ENCODE measurements at regions not wholly inside any gene's neighbourhood (a gene's known extent, or its start where the extent isn't known, plus 50 kb on each side); places are given as distances from the start of the nearest gene placed in this dataset.

DNA sequence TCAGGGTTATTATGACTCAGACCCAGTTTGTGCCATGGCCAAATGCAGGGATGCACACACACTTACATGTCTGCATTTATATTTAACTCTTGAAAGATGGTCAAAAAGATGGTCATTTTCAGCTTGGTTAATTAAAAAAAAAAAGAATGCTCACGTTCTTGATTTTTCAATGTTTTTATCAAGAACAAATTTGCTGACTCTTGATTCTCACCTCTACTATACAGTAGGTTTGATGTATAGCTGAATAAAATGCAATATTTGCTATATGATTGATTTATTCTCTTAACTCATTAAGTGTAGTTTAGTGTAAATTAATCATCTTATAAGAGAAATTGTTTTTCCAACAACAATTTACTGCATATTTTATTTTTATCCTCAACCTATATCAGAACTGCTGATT is 160.4 kb downstream of the SLIT2 start:
- no peaks in the 10 kb centered on the region for H3K9me3 Mint-ChIP-seq
- no peak overlapping the region for H3K4me3 Mint-ChIP-seq
- Histone ChIP-seq H3K4me3 (ENCODE audit: low read length) (no peak overlapping the region), H3K27ac (ENCODE audit: low read depth, low read length) (no peak overlapping the region), H3K27me3 (ENCODE audit: control insufficient read depth in 2 of 2, insufficient read depth in 2 of 2, low read length in 2 of 2) (no peaks in the 10 kb centered on the region), H3K36me3 (ENCODE audit: control insufficient read depth in 2 of 3, insufficient read depth in 3 of 3, low read length in 3 of 3) (no peaks in the 10 kb centered on the region), H3K4me1 (ENCODE audit: control insufficient read depth in 2 of 2, insufficient read depth in 2 of 2, low read length in 2 of 2) (no peaks in the 10 kb centered on the region), H3K9me3 (ENCODE audit: control insufficient read depth in 2 of 3, low read length in 3 of 3) (no peaks in the 10 kb centered on the region)
- H3K4me1 Mint-ChIP-seq = no peaks in the 10 kb centered on the region
- ChIA-PET POLR2A (no interaction called here), CTCF (no interaction called here)
- no peak overlapping the region for H3K27ac Mint-ChIP-seq
- DNase-seq (no peak), ATAC-seq (no peak)
- peaks cover 0 to 15% (median 11%) of the 10 kb centered on the region in 5 donors for H3K27me3 Mint-ChIP-seq
- intact Hi-C loops (cut with micrococcal nuclease) = no loop called here
- H3K36me3 Mint-ChIP-seq = no peaks in the 10 kb centered on the region

- Mint-ChIP-seq H3K4me3 (no peak overlapping the region), H3K27ac (no peak overlapping the region), H3K36me3 (no peaks in the 10 kb centered on the region), H3K27me3 (peaks cover 0 to 18% (median 15%) of the 10 kb centered on the region in 5 donors), H3K9me3 (no peaks in the 10 kb centered on the region), H3K4me1 (peaks cover 0 to 15% (median 5%) of the 10 kb centered on the region in 7 donors)
- Histone ChIP-seq H3K36me3 (ENCODE audit: control insufficient read depth in 2 of 3, insufficient read depth in 3 of 3, low read length in 3 of 3) (no peaks in the 10 kb centered on the region), H3K4me3 (ENCODE audit: low read length) (no peak overlapping the region), H3K27me3 (ENCODE audit: control insufficient read depth in 2 of 2, insufficient read depth in 2 of 2, low read length in 2 of 2) (no peaks in the 10 kb centered on the region), H3K4me1 (ENCODE audit: control insufficient read depth in 2 of 2, insufficient read depth in 2 of 2, low read length in 2 of 2) (no peaks in the 10 kb centered on the region), H3K9me3 (ENCODE audit: control insufficient read depth in 2 of 3, low read length in 3 of 3) (no peaks in the 10 kb centered on the region), H3K27ac (ENCODE audit: low read depth, low read length) (no peak overlapping the region)
- DNase-seq (no peak), ATAC-seq (no peak)
- ChIA-PET POLR2A (no interaction called here), CTCF (interaction anchor here (1.3 kb wide), 1 partner anchor 268 kb away, joined by 3 read pairs; no protein-coding TSS in a partner anchor)
- intact Hi-C loops (cut with micrococcal nuclease) = loop anchor here (5.0 kb wide), 2 partner anchors 286 to 1051 kb away; partner anchors contain the start of gene PACRGL (in 1 of the 2)
These were observed 165.1 kb downstream of the SLIT2 start for GRCh38 chr4:20416800-20417199.

DNA sequence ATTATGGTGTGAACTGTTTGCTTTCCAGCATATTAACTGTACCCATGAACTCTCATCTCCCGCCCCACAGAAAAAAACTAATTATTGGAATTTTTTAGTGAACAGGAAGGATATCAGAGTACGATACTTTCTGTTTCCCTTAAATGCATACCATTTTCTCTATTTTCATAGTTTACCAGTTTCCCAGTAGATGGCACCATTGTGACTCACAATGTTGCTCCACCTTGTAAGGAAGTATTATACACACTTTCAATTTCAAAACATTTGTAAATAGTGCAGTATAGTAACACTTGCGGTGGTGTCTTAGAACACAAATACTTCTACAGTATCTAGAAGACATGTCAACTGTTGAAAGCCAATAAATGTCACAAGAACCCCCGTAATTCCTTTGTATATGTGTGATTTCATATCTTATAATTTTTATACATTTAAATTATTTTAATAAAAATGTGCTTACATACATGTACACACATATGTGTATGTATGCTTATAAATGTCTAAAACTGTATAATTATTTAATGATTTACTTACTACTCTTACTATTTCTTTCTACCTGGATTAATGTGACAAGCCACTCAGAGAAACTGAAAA is 167.3 kb downstream of the SLIT2 start:
- intact Hi-C loops (cut with micrococcal nuclease) = loop anchor here (1.0 to 5.0 kb wide), 5 partner anchors 125 to 1348 kb away; partner anchors contain the start of gene PACRGL (in 1 of the 2)
- CTCF ChIA-PET = interaction anchor here (0.8 kb wide), 1 partner anchor 356 kb away, joined by 3 read pairs; no protein-coding TSS in a partner anchor
- Mint-ChIP-seq H3K4me3 (peak overlapping the region in 9 of 10 donors; percentile 30 to 79 (median 69)), H3K9me3 (no peaks in the 10 kb centered on the region), H3K36me3 (no peaks in the 10 kb centered on the region), H3K27ac (peak overlapping the region in 5 of 9 donors; percentile 8 to 73 (median 37)), H3K4me1 (peaks cover 0 to 15% (median 5%) of the 10 kb centered on the region in 7 donors), H3K27me3 (peaks cover 0 to 17% (median 11%) of the 10 kb centered on the region in 5 donors)
- H3K27me3 ChIP-seq (ENCODE audit: control insufficient read depth in 2 of 2, insufficient read depth in 2 of 2, low read length in 2 of 2) = no peaks in the 10 kb centered on the region
- H3K36me3 ChIP-seq (ENCODE audit: control insufficient read depth in 2 of 3, insufficient read depth in 3 of 3, low read length in 3 of 3) = no peaks in the 10 kb centered on the region
- POLR2A ChIA-PET = no interaction called here
- DNase-seq = peak in 6 of 9 donors; percentile 6 to 42 (median 30)
- H3K4me1 ChIP-seq (ENCODE audit: control insufficient read depth in 2 of 2, insufficient read depth in 2 of 2, low read length in 2 of 2) = no peaks in the 10 kb centered on the region
- ATAC-seq = peak; percentile 88
- no peak overlapping the region for H3K4me3 ChIP-seq (ENCODE audit: low read length)
- H3K27ac ChIP-seq (ENCODE audit: low read depth, low read length) = no peak overlapping the region
- no peaks in the 10 kb centered on the region for H3K9me3 ChIP-seq (ENCODE audit: control insufficient read depth in 2 of 3, low read length in 3 of 3)

GRCh38 chr4:20420916-20421602 is 169.4 kb downstream of the SLIT2 start:
- Histone ChIP-seq H3K36me3 (ENCODE audit: control insufficient read depth in 2 of 3, insufficient read depth in 3 of 3, low read length in 3 of 3) (no peaks in the 10 kb centered on the region), H3K27me3 (ENCODE audit: control insufficient read depth in 2 of 2, insufficient read depth in 2 of 2, low read length in 2 of 2) (no peaks in the 10 kb centered on the region), H3K9me3 (ENCODE audit: control insufficient read depth in 2 of 3, low read length in 3 of 3) (no peaks in the 10 kb centered on the region), H3K4me1 (ENCODE audit: control insufficient read depth in 2 of 2, insufficient read depth in 2 of 2, low read length in 2 of 2) (no peaks in the 10 kb centered on the region), H3K27ac (ENCODE audit: low read depth, low read length) (no peak overlapping the region), H3K4me3 (ENCODE audit: low read length) (no peak overlapping the region)
- no peaks in the 10 kb centered on the region for H3K9me3 Mint-ChIP-seq
- H3K4me3 Mint-ChIP-seq = no peak overlapping the region
- DNase-seq (no peak), ATAC-seq (no peak)
- H3K36me3 Mint-ChIP-seq = no peaks in the 10 kb centered on the region
- intact Hi-C loops (cut with micrococcal nuclease) = loop anchor here (5.0 to 10.0 kb wide), 3 partner anchors 121 to 1736 kb away; no protein-coding TSS in a partner anchor
- H3K27ac Mint-ChIP-seq = no peak overlapping the region
- H3K4me1 Mint-ChIP-seq = peaks cover 0 to 15% (median 5%) of the 10 kb centered on the region in 7 donors
- POLR2A ChIA-PET = no interaction called here
- CTCF ChIA-PET = no interaction called here
- peaks cover 2 to 12% (median 7%) of the 10 kb centered on the region in 5 donors for H3K27me3 Mint-ChIP-seq

DNA sequence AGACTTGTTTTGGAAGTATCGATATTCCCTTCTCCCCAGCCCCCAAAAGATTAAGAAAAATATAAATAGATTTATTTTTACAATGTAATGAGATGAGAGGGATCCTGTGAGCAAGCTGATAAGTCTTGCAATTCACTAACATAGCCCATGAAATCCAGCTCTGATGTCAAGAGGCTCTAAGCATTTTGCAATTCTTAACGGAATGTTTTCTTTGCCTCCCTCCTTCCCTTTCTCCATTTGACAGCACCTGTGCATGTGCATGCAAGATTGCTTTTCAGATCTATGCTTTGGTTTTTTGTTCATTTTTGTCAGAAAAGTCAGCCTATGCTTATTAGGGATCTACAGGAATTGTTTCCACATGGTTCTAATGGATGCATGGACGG is 169.9 kb downstream of the SLIT2 start:
- H3K4me1 Mint-ChIP-seq = peaks cover 0 to 15% (median 5%) of the 10 kb centered on the region in 7 donors
- no peak overlapping the region for H3K27ac Mint-ChIP-seq

DNA sequence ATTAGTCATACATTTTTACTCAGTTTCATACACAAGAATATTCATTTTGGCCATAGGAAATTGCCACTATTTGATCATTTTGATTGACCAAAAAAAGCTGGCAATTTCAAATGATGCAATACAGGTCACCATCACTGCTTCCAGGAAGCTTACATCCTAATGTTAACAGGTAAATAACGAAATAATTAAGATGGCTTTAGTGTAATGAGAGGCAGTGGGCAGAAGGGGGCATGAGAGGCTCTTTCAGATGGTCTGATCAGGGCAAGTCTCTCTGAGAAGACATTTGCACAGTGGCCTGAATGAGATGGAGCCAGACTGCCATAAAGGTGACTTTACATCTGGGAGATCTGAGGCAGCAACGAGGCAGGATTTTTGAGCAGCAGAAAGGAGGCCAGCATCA is 170.7 kb downstream of the SLIT2 start:
- ChIA-PET CTCF (interaction anchor here (0.7 kb wide), 1 partner anchor 1339 kb away, joined by 3 read pairs; no protein-coding TSS in a partner anchor), POLR2A (no interaction called here)
- no peaks in the 10 kb centered on the region for H3K27me3 ChIP-seq (ENCODE audit: control insufficient read depth in 2 of 2, insufficient read depth in 2 of 2, low read length in 2 of 2)
- peak; percentile 64 for ATAC-seq
- H3K36me3 Mint-ChIP-seq = no peaks in the 10 kb centered on the region
- H3K4me1 Mint-ChIP-seq = peaks cover 0 to 15% (median 5%) of the 10 kb centered on the region in 7 donors
- DNase-seq = peak in 4 of 9 donors; percentile 2 to 17 (median 11)
- no peaks in the 10 kb centered on the region for H3K36me3 ChIP-seq (ENCODE audit: control insufficient read depth in 2 of 3, insufficient read depth in 3 of 3, low read length in 3 of 3)
- no peak overlapping the region for H3K4me3 Mint-ChIP-seq
- no peak overlapping the region for H3K27ac Mint-ChIP-seq
- no peak overlapping the region for H3K4me3 ChIP-seq (ENCODE audit: low read length)
- intact Hi-C loops (cut with micrococcal nuclease) = loop anchor here (1.0 to 10.0 kb wide), 4 partner anchors 120 to 1738 kb away; no protein-coding TSS in a partner anchor
- H3K27ac ChIP-seq (ENCODE audit: low read depth, low read length) = no peak overlapping the region
- H3K4me1 ChIP-seq (ENCODE audit: control insufficient read depth in 2 of 2, insufficient read depth in 2 of 2, low read length in 2 of 2) = no peaks in the 10 kb centered on the region
- H3K9me3 Mint-ChIP-seq = no peaks in the 10 kb centered on the region
- peaks cover 4 to 13% (median 5%) of the 10 kb centered on the region in 5 donors for H3K27me3 Mint-ChIP-seq
- no peaks in the 10 kb centered on the region for H3K9me3 ChIP-seq (ENCODE audit: control insufficient read depth in 2 of 3, low read length in 3 of 3)

More for the DNA sequence above, 169.9 kb downstream of the SLIT2 start:
- no peak overlapping the region for H3K4me3 ChIP-seq (ENCODE audit: low read length)
- Mint-ChIP-seq H3K9me3 (no peaks in the 10 kb centered on the region), H3K4me3 (no peak overlapping the region), H3K27me3 (peaks cover 4 to 13% (median 5%) of the 10 kb centered on the region in 5 donors), H3K36me3 (no peaks in the 10 kb centered on the region)
- intact Hi-C loops (cut with micrococcal nuclease) = loop anchor here (5.0 to 10.0 kb wide), 3 partner anchors 121 to 1737 kb away; no protein-coding TSS in a partner anchor
- H3K9me3 ChIP-seq (ENCODE audit: control insufficient read depth in 2 of 3, low read length in 3 of 3) = no peaks in the 10 kb centered on the region
- no peak for DNase-seq
- ATAC-seq = no peak
- H3K27ac ChIP-seq (ENCODE audit: low read depth, low read length) = no peak overlapping the region
- ChIA-PET CTCF (interaction anchor here (0.7 kb wide), 1 partner anchor 1340 kb away, joined by 3 read pairs; no protein-coding TSS in a partner anchor), POLR2A (no interaction called here)
- no peaks in the 10 kb centered on the region for H3K4me1 ChIP-seq (ENCODE audit: control insufficient read depth in 2 of 2, insufficient read depth in 2 of 2, low read length in 2 of 2)
- H3K27me3 ChIP-seq (ENCODE audit: control insufficient read depth in 2 of 2, insufficient read depth in 2 of 2, low read length in 2 of 2) = no peaks in the 10 kb centered on the region
- no peaks in the 10 kb centered on the region for H3K36me3 ChIP-seq (ENCODE audit: control insufficient read depth in 2 of 3, insufficient read depth in 3 of 3, low read length in 3 of 3)

Measured in naive thymus-derived CD4-positive, alpha-beta T cell (primary cell).